ENCODE measurements at regions not wholly inside any gene's neighbourhood (a gene's known extent, or its start where the extent isn't known, plus 50 kb on each side); places are given as distances from the start of the nearest gene placed in this dataset.
"Not testable (repeated sequence)": the region's sequence is repeated elsewhere in the genome, so short reads cannot be mapped to it uniquely, and the experiment has no call there.

DNA sequence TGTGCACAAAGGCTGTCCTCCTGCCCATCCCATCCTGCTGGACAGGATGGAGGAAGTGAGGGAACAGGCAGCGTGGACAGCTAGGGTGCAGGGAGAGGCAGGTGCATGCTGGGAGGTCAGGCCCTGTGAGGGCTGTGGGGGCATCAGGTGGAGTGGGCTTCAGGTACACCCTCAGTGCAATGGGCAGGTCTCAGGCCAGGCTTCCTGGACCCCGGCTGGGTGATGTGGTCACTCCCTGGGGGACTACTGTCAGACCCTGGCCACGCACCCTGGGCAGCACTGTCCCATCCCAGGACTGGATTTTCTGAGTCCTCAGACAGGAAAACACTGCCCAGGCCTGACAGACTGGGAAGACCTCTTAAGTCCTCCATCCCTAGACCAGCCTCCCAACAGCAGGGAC, 239.9 kb downstream of the POTED start:
- not testable (repeated sequence) for DNase-seq, H3K27ac Mint-ChIP-seq

DNA sequence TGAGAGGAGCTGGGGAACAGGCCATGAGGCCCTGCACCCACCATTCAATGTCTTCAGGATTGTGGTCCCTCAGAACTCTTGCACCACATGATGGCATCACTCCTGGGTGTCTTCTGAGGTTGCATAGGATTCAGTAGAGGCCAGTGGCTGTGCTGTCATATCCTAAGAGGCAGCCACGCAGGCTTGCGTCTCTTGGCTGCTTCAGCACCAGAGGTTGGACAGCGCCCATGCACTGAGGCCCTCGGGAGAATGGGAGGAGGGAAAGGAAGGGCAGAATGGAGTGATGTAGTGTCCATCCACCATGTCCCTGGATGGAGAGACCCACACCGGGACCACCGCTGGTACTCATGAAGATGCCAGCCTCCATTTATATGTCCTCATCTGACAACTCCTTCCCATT, 237.1 kb downstream of the POTED start:
- H3K27ac ChIP-seq (ENCODE audit: low read depth, low read length); H3K27me3 ChIP-seq (ENCODE audit: control insufficient read depth, insufficient read depth, low read length, poor library complexity, severe bottlenecking); H3K9ac ChIP-seq (ENCODE audit: extremely low read depth, low read length, poor library complexity, severe bottlenecking); H3K27ac Mint-ChIP-seq; H3K4me3 ChIP-seq (ENCODE audit: low read length); DNase-seq; H3K4me3 Mint-ChIP-seq; H3K4me1 ChIP-seq (ENCODE audit: control insufficient read depth, insufficient read depth, low read length); H3K36me3 ChIP-seq (ENCODE audit: control insufficient read depth, insufficient read depth, low read length); H3K4me1 Mint-ChIP-seq; H3K36me3 Mint-ChIP-seq (ENCODE audit: low read depth); H3K9me3 ChIP-seq (ENCODE audit: control insufficient read depth, low read length); H3K27me3 Mint-ChIP-seq (ENCODE audit: insufficient read depth): not testable (repeated sequence)
- WGBS, 2 experiments (ENCODE audit: insufficient coverage in 1 of 2, insufficient read length in 1 of 2): 91% methylated on average over 2 of the region's 6 CpGs; no CpG with 5 or more reads in 1 of the 2 experiments
- H3K9me3 Mint-ChIP-seq: peaks cover 87% of the 10 kb centered on the region

More for the DNA sequence above, 239.9 kb downstream of the POTED start:
- H3K4me1 ChIP-seq (ENCODE audit: control insufficient read depth, insufficient read depth, low read length); H3K27me3 ChIP-seq (ENCODE audit: control insufficient read depth, insufficient read depth, low read length, poor library complexity, severe bottlenecking); H3K4me1 Mint-ChIP-seq; H3K27ac ChIP-seq (ENCODE audit: low read depth, low read length); H3K36me3 ChIP-seq (ENCODE audit: control insufficient read depth, insufficient read depth, low read length); H3K4me3 ChIP-seq (ENCODE audit: low read length); H3K9me3 ChIP-seq (ENCODE audit: control insufficient read depth, low read length); H3K27me3 Mint-ChIP-seq (ENCODE audit: insufficient read depth); H3K36me3 Mint-ChIP-seq (ENCODE audit: low read depth); H3K9ac ChIP-seq (ENCODE audit: extremely low read depth, low read length, poor library complexity, severe bottlenecking); H3K4me3 Mint-ChIP-seq: not testable (repeated sequence)
- 59% methylated on average over 3 of the region's 3 CpGs; no CpG with 5 or more reads in 1 of the 2 experiments for WGBS, 2 experiments (ENCODE audit: insufficient coverage in 1 of 2, insufficient read length in 1 of 2)
- H3K9me3 Mint-ChIP-seq: peaks cover 90% of the 10 kb centered on the region

DNA sequence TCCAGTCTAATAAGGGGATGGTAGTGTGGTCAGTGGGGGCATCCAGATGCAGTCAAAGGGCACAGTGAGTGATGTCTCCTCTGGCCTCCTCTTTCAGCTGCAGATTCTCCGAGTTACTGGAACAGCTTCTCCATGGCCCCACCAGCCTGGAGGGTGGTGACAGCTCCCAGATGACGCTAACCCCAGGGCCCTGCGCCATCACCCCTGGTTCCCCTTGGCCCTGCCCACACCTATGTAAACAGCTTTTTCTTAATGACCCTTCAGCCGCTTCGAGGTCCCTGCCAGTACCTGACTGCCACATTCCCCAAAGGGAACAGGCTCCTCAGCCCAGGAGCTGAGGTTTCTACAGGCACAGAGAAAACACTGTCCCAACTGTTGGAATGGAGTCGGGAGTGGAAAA, 235.0 kb downstream of the POTED start:
- not testable (repeated sequence) for H3K9ac ChIP-seq (ENCODE audit: extremely low read depth, low read length, poor library complexity, severe bottlenecking); H3K4me1 Mint-ChIP-seq; H3K9me3 ChIP-seq (ENCODE audit: control insufficient read depth, low read length); H3K27ac ChIP-seq (ENCODE audit: low read depth, low read length); H3K4me3 ChIP-seq (ENCODE audit: low read length); H3K4me3 Mint-ChIP-seq; H3K27me3 ChIP-seq (ENCODE audit: control insufficient read depth, insufficient read depth, low read length, poor library complexity, severe bottlenecking); H3K36me3 ChIP-seq (ENCODE audit: control insufficient read depth, insufficient read depth, low read length); H3K36me3 Mint-ChIP-seq (ENCODE audit: low read depth); H3K27ac Mint-ChIP-seq; H3K27me3 Mint-ChIP-seq (ENCODE audit: insufficient read depth); H3K4me1 ChIP-seq (ENCODE audit: control insufficient read depth, insufficient read depth, low read length); DNase-seq
- 70% methylated on average over 5 of the region's 6 CpGs; no CpG with 5 or more reads in 1 of the 2 experiments for WGBS, 2 experiments (ENCODE audit: insufficient coverage in 1 of 2, insufficient read length in 1 of 2)
- H3K9me3 Mint-ChIP-seq: peaks cover 80% of the 10 kb centered on the region

DNA sequence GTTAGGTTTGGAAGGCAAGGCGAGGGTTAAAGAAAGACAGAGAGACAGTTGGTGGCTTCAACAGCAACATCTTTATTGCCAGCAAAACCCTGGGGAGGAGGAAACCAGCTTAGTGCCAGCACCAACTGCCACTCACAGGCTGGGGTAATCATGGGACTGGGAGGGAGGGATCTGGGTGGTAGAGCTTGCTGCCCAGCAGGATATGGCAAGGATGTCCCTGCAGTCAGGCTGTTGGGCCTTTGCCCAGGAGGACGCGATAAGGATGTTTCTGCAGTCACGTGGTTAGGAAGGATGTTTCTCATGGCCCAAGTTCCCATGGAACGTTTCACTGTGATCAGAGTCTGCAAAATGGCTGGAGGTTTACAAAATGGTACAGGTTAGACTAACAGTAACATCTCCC, 233.5 kb downstream of the POTED start:
- not testable (repeated sequence) for DNase-seq; H3K9me3 ChIP-seq (ENCODE audit: control insufficient read depth, low read length); H3K27me3 ChIP-seq (ENCODE audit: control insufficient read depth, insufficient read depth, low read length, poor library complexity, severe bottlenecking); H3K4me3 ChIP-seq (ENCODE audit: low read length); H3K36me3 ChIP-seq (ENCODE audit: control insufficient read depth, insufficient read depth, low read length); H3K4me1 Mint-ChIP-seq; H3K9ac ChIP-seq (ENCODE audit: extremely low read depth, low read length, poor library complexity, severe bottlenecking); H3K27ac ChIP-seq (ENCODE audit: low read depth, low read length); H3K4me1 ChIP-seq (ENCODE audit: control insufficient read depth, insufficient read depth, low read length); H3K4me3 Mint-ChIP-seq; H3K36me3 Mint-ChIP-seq (ENCODE audit: low read depth); H3K27ac Mint-ChIP-seq; H3K27me3 Mint-ChIP-seq (ENCODE audit: insufficient read depth)
- 25 to 50% methylated on average over 1 of the region's 5 CpGs for WGBS, 2 experiments (ENCODE audit: insufficient coverage in 1 of 2, insufficient read length in 1 of 2)
- peaks cover 77% of the 10 kb centered on the region for H3K9me3 Mint-ChIP-seq

DNA sequence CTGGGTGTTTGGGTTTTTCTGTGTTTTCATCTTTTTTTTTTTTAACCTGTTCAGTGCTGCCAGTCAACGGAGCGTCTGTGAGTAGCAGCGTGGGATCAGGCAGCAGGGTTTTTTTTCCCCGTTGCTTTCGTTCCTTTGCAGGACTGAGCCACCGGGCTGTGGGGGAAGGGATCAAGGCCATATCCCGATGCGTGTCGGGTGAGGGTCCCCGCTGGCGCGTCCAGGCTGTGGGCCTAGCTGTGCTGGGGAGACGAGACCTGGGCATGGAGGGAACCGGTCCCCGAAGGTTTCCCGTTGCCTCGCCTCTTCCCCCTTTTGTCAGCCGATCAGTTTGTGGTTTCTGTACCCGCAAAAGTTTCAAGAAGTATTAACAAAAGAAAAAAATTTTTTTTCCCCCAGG, 218.1 kb downstream of the POTED start:
- not testable (repeated sequence) for H3K27ac ChIP-seq (ENCODE audit: low read depth, low read length); H3K4me1 ChIP-seq (ENCODE audit: control insufficient read depth, insufficient read depth, low read length); DNase-seq; H3K36me3 ChIP-seq (ENCODE audit: control insufficient read depth, insufficient read depth, low read length); H3K27me3 Mint-ChIP-seq (ENCODE audit: insufficient read depth); H3K9ac ChIP-seq (ENCODE audit: extremely low read depth, low read length, poor library complexity, severe bottlenecking); H3K27me3 ChIP-seq (ENCODE audit: control insufficient read depth, insufficient read depth, low read length, poor library complexity, severe bottlenecking); H3K9me3 ChIP-seq (ENCODE audit: control insufficient read depth, low read length); H3K4me3 ChIP-seq (ENCODE audit: low read length); H3K4me3 Mint-ChIP-seq; H3K36me3 Mint-ChIP-seq (ENCODE audit: low read depth); H3K4me1 Mint-ChIP-seq; H3K27ac Mint-ChIP-seq
- H3K9me3 Mint-ChIP-seq: peaks cover 69% of the 10 kb centered on the region
- 89 to 95% methylated on average over 11 to 19 of the region's 19 CpGs for WGBS, 2 experiments (ENCODE audit: insufficient coverage in 1 of 2, insufficient read length in 1 of 2)
